Small intestine (tissue), 7 donors: ENCODE measurements at regions not wholly inside any gene's neighbourhood (a gene's known extent, or its start where the extent isn't known, plus 50 kb on each side); places are given as distances from the start of the nearest gene placed in this dataset.
"Not testable (repeated sequence)": the region's sequence is repeated elsewhere in the genome, so short reads cannot be mapped to it uniquely, and the experiment has no call there.

Experiments
- DNase-seq, 2 donors: peaks; one replicate each; pipeline versions ENCODE4 v3.0.0 to v3.0.0-alpha.2; 2013
- FAIRE-seq: peaks from 2 replicates; lab custom pipeline; 2012; peaks lifted over from hg19 to GRCh38; lab: Jason Lieb, UNC
- H3K27ac ChIP-seq, 3 donors: one replicate each; pipeline ENCODE4 v1.5.1; 2013; ENCODE audit warnings: low read length in 2 of 3, mild to moderate bottlenecking in 2 of 3, control low read depth in 1 of 3, inconsistent platforms in 1 of 3, low read depth in 1 of 3, moderate library complexity in 1 of 3
- H3K27me3 ChIP-seq, 3 donors: one replicate each; pipeline ENCODE4 v1.6.1; 2013; ENCODE audit warnings: low read length in 3 of 3, inconsistent platforms in 1 of 3; ENCODE audit not compliant: control insufficient read depth in 3 of 3, insufficient read depth in 3 of 3
- H3K36me3 ChIP-seq, 3 donors: one replicate each; pipeline ENCODE4 v1.6.1; 2013; ENCODE audit warnings: low read length in 3 of 3, inconsistent platforms in 1 of 3, low read depth in 1 of 3, mild to moderate bottlenecking in 1 of 3, moderate library complexity in 1 of 3; ENCODE audit not compliant: control insufficient read depth in 3 of 3, insufficient read depth in 2 of 3
- H3K4me1 ChIP-seq, 3 donors: one replicate each; pipeline ENCODE4 v1.6.1; 2013; ENCODE audit warnings: low read length in 2 of 3, inconsistent platforms in 1 of 3, low read depth in 1 of 3, mild to moderate bottlenecking in 1 of 3, moderate library complexity in 1 of 3; ENCODE audit not compliant: control insufficient read depth in 3 of 3, insufficient read depth in 2 of 3
- H3K4me3 ChIP-seq, 3 donors: one replicate each; pipeline ENCODE4 v1.5.1; 2013; ENCODE audit warnings: low read length in 3 of 3, control low read depth in 1 of 3, inconsistent platforms in 1 of 3, low read depth in 1 of 3, mild to moderate bottlenecking in 1 of 3, moderate library complexity in 1 of 3
- H3K9me3 ChIP-seq, 2 donors: one replicate each; pipeline ENCODE4 v1.6.1; 2013; ENCODE audit warnings: low read depth in 1 of 2, low read length in 1 of 2; ENCODE audit not compliant: control insufficient read depth in 2 of 2, insufficient read depth in 1 of 2
- WGBS, 3 donors: extraction: QIAGEN DNeasy Blood & Tissue Kit; methylation state at CpG; one replicate each; pipeline ENCODE4 v1.1.7; 2013; 5-methylcytosine and 5-hydroxymethylcytosine counted together
- donor health status: healthy with polysubstance abuse.
- donor health status: control.
- donor health status: control.
- donor health status: Bipolar disorder and iron deficiency.
- donor health status: healthy.

DNA sequence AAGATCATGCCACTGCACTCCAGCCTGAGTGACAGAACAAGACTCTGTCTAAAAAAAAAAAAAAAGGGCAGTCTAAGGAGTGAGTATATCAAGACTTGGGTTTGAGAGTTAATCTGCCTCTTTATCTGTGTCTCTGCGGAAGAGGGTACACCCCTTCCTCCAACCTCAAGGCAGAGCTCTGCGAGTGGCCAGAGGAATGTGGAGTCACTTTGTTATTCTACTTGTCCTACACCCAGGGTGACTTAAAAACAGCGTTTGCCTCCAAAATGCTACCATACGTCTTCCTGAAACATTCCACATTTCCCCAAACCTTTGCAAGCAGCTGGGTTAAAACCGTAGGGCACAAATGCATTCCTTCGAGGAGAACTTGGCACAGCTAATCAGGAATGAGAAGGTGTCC is 199.9 kb downstream of the SHOX start:
- Histone ChIP-seq H3K4me3 (no peak overlapping the region), H3K27me3 (no peaks in the 10 kb centered on the region), H3K4me1 (no peaks in the 10 kb centered on the region), H3K9me3 (peaks cover 0 to 2% of the 10 kb centered on the region in 2 donors), H3K27ac (no peak overlapping the region), H3K36me3 (no peaks in the 10 kb centered on the region)
- WGBS, 3 donors, result 50 to 63% (median 58%) methylated on average over 6 of the region's 6 CpGs
- no peak for FAIRE-seq
- DNase-seq, result no peak

DNA sequence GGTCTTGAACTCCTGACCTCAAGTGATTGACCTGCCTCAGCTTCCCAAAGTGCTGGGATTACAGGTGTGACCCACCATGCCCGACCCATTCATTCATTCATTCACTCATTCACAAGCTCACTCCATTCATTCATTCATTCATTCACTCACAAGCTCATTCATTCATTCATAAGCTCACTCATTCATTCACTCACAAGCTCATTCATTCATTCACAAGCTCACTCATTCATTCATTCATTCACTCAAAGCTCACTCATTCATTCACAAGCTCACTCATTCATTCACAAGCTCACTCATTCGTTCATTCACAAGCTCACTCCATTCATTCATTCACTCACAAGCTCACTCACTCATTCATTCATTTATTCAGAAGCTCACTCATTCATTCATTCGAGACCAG is 198.6 kb downstream of the SHOX start:
- peaks cover 0 to 2% of the 10 kb centered on the region in 2 donors for H3K9me3 ChIP-seq
- FAIRE-seq, result no peak
- H3K4me1 ChIP-seq, result no peaks in the 10 kb centered on the region
- no peak for DNase-seq
- H3K36me3 ChIP-seq, result no peaks in the 10 kb centered on the region
- no peak overlapping the region for H3K4me3 ChIP-seq
- no peaks in the 10 kb centered on the region for H3K27me3 ChIP-seq
- 78 to 85% (median 85%) methylated on average over 3 of the region's 3 CpGs for WGBS, 3 donors
- H3K27ac ChIP-seq, result no peak overlapping the region

DNA sequence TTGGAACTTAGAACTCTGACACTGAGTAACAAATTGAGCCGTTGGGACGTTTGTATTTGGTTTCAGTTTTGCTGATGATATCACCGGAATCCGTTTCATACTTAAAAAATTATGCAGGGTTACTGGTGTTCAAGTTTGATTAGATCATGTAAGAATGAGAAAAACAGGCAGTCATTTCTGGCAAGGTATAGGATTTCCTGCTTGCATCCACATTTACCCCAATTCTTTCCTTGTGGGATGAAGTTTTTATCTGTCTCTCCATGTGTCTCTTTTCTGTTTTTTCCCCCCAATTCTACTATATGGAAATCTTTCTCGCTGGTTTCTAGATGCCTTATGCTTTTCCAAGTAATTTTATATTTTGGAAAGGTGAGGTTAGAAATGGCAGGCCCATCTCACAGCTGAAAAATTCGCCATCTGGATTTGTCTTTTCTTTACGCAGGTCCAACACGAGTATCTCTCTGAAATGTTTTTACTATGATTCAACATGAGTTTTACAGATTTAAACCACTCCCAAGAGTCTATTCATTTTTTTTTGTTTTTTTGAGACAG is 197.9 kb downstream of the SHOX start:
- DNase-seq, result no peak
- H3K27ac ChIP-seq, result no peak overlapping the region
- WGBS, 3 donors, result 79 to 83% (median 80%) methylated on average over 8 of the region's 8 CpGs
- no peaks in the 10 kb centered on the region for H3K27me3 ChIP-seq
- H3K36me3 ChIP-seq, result no peaks in the 10 kb centered on the region
- no peak overlapping the region for H3K4me3 ChIP-seq
- H3K9me3 ChIP-seq, result peaks cover 0 to 2% of the 10 kb centered on the region in 2 donors
- no peak for FAIRE-seq
- H3K4me1 ChIP-seq, result no peaks in the 10 kb centered on the region

DNA sequence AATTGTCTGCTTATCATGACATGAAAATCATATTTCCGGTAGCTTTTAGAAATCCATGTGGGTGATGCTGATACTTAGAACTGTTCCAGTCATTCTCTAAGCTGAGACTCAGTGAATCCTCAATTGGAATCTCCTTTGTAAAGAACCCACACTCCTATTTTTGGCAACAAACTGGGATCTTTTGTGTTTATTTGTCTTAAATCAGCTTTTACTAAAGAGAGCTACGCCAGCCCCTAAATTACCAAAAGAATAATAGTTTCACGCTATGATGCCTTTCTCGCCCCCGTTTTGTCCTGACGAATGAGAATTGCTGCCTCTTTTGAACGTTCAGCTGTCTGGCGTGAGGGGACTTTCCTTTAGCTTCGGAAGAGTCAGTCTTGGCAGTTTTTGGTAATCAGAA is 195.9 kb downstream of the SHOX start:
- FAIRE-seq, result no peak
- no peak for DNase-seq
- no peak overlapping the region for H3K4me3 ChIP-seq
- H3K9me3 ChIP-seq, result peaks cover under 1 to 2% of the 10 kb centered on the region in 2 donors
- H3K27me3 ChIP-seq, result no peaks in the 10 kb centered on the region
- no peaks in the 10 kb centered on the region for H3K36me3 ChIP-seq
- no peak overlapping the region for H3K27ac ChIP-seq
- no peaks in the 10 kb centered on the region for H3K4me1 ChIP-seq
- WGBS, 3 donors, result 50 to 80% (median 69%) methylated on average over 9 of the region's 9 CpGs

DNA sequence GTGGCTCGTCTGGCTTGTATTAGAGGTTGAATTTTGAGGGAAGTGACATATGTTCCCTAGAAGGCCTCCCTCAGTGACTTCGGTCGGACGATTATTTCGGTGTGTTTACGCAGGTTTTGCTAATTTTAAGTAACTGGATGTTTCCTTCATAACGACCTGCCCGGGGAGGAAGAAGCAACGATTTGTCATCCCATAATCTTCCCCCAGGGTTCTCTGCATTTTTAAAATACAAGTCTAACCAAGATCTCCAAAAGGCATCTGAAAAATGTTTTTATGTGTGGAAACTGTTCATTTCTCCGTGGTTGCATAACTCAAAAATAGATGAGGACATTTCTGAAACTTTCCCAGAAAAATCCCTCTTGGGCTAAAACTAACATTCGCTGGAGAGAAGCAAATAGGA is 195.4 kb downstream of the SHOX start:
- Histone ChIP-seq H3K27me3 (no peaks in the 10 kb centered on the region), H3K9me3 (peaks cover 0 to 5% of the 10 kb centered on the region in 2 donors), H3K4me1 (no peaks in the 10 kb centered on the region), H3K36me3 (no peaks in the 10 kb centered on the region), H3K4me3 (no peak overlapping the region), H3K27ac (no peak overlapping the region)
- DNase-seq (no peak), FAIRE-seq (no peak)
- WGBS, 3 donors, result 63 to 87% (median 79%) methylated on average over 11 of the region's 11 CpGs

DNA sequence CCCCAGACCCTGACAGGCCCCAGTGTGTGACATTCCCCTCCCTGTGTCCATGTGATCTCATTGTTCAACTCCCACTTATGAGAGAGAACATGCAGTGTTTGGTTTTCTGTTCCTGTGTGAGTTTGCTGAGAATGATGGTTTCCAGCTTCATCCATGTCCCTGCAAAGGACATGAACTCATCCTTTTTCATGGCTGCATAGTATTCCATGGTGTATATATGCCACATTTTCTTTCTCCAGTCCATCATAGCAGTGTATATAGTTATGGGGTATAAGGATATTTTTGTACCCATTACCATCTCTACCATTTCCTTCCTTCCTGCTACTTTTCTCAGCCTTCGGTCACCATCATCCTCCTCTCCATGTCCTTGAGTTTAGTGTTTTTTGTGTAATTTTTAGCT is 192.5 kb downstream of the SHOX start:
- FAIRE-seq, H3K27me3 ChIP-seq, H3K4me3 ChIP-seq, H3K27ac ChIP-seq, H3K4me1 ChIP-seq, H3K36me3 ChIP-seq, DNase-seq: not testable (repeated sequence)
- peaks cover 0 to 18% of the 10 kb centered on the region in 2 donors for H3K9me3 ChIP-seq
- WGBS, 3 donors, result 95 to 100% (median 96%) methylated on average over 1 of the region's 1 CpG

DNA sequence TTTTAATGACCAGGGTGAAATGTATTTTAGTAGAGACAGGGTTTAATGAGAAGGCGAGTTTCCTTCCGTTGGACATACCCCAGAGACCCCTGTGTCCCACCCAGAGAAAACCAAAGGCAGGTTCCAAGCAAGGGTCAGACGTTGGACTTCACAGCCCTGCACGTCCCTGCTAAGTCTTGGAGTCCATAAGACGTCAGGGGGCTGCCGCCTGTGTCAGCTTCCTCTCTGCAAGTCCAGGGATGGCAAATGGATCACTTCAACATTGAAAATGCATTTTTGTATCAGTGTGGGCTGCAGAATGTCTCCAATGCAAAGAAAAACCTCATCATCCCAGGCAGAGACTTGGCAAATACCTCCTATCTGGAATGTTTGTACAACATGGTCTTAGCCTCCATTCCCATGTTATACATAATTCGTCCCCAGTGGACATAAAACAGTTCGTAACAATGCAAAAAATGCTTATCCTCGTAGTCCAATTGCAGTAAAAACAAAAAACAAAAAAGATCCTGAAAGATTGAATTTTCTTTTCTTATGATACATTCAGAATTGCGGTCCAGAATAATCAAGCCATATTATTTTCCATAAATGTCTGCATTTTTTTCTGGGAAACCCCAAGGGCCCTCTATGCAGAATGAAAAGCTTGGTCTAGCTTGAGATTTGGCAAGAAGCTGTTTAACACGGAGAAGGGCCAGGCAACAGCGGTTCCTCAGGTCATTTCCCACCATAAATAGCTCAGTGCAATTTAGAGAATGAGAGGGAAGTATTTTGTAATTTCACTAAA is 190.9 kb downstream of the SHOX start:
- Histone ChIP-seq H3K27ac (no peak overlapping the region), H3K27me3 (no peaks in the 10 kb centered on the region), H3K36me3 (no peaks in the 10 kb centered on the region), H3K9me3 (peaks cover 0 to 18% of the 10 kb centered on the region in 2 donors), H3K4me3 (no peak overlapping the region), H3K4me1 (no peaks in the 10 kb centered on the region)
- no peak for DNase-seq
- no peak for FAIRE-seq
- 76 to 80% (median 76%) methylated on average over 12 of the region's 12 CpGs for whole genome bisulfite sequencing, 3 donors

DNA sequence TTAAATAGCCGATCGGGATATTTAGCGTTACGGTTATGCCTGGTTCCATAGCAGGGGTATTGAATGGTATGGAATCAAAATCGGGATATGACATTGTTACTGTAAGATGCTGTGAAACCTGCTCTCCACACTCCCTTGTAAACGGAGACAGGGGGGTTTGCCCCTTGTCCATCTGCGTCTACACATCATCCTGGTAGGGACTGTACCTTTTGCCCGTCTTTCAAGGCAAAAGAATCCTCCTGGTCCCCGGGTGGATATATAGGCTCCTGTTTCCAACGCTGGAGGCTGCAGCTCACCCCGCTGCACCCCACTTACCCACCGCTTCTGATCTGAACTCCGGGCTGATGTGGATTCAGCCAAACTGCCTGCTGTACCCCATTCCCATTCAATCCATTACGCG is 189.1 kb downstream of the SHOX start:
- DNase-seq, result no peak
- no peaks in the 10 kb centered on the region for H3K36me3 ChIP-seq
- H3K4me3 ChIP-seq, result no peak overlapping the region
- no peaks in the 10 kb centered on the region for H3K27me3 ChIP-seq
- H3K27ac ChIP-seq, result no peak overlapping the region
- no peaks in the 10 kb centered on the region for H3K4me1 ChIP-seq
- FAIRE-seq, result no peak
- WGBS, 3 donors, result 90 to 94% (median 92%) methylated on average over 15 of the region's 15 CpGs
- peaks cover 0 to 21% of the 10 kb centered on the region in 2 donors for H3K9me3 ChIP-seq
